ENCODE measurements at regions not wholly inside any gene's neighbourhood (a gene's known extent, or its start where the extent isn't known, plus 50 kb on each side); places are given as distances from the start of the nearest gene placed in this dataset.
"Not testable (repeated sequence)": the region's sequence is repeated elsewhere in the genome, so short reads cannot be mapped to it uniquely, and the experiment has no call there.

GRCh38 chr11:24253237-24253760 is 243.6 kb upstream of the LUZP2 start:
- no peak for TF ChIP-seq CTCF (IDR thresholded peaks at IDR 0.05; ENCODE audit: insufficient read depth, low read depth, low read length, missing control alignments)
- no peak overlapping the region for H3K4me3 ChIP-seq (ENCODE audit: low read depth, low read length)
- DNase-seq (ENCODE audit: low read depth), result no peak

- no peak for TF ChIP-seq CTCF (IDR thresholded peaks at IDR 0.05; ENCODE audit: insufficient read depth, low read depth, low read length, missing control alignments)
- H3K4me3 ChIP-seq (ENCODE audit: low read depth, low read length), result no peak overlapping the region
- DNase-seq (ENCODE audit: low read depth), result no peak
These were observed 232.0 kb upstream of the LUZP2 start for GRCh38 chr11:24264868-24265267.

GRCh38 chr11:24267014-24267413 is 229.8 kb upstream of the LUZP2 start:
- no peak overlapping the region for H3K4me3 ChIP-seq (ENCODE audit: low read depth, low read length)
- TF ChIP-seq CTCF (IDR thresholded peaks at IDR 0.05; ENCODE audit: insufficient read depth, low read depth, low read length, missing control alignments), result no peak
- no peak for DNase-seq (ENCODE audit: low read depth)

- DNase-seq (ENCODE audit: low read depth), result no peak
- no peak for TF ChIP-seq CTCF (IDR thresholded peaks at IDR 0.05; ENCODE audit: insufficient read depth, low read depth, low read length, missing control alignments)
- no peak overlapping the region for H3K4me3 ChIP-seq (ENCODE audit: low read depth, low read length)
These were observed 225.1 kb upstream of the LUZP2 start for GRCh38 chr11:24271798-24272197.

- H3K4me3 ChIP-seq (ENCODE audit: low read depth, low read length), result not testable (repeated sequence)
These were observed 222.6 kb upstream of the LUZP2 start for GRCh38 chr11:24274214-24274781.

GRCh38 chr11:24286238-24286637 is 210.6 kb upstream of the LUZP2 start:
- no peak for TF ChIP-seq CTCF (IDR thresholded peaks at IDR 0.05; ENCODE audit: insufficient read depth, low read depth, low read length, missing control alignments)
- no peak overlapping the region for H3K4me3 ChIP-seq (ENCODE audit: low read depth, low read length)
- no peak for DNase-seq (ENCODE audit: low read depth)

More at GRCh38 chr11:24274214-24274781, 222.6 kb upstream of the LUZP2 start:
- not testable (repeated sequence) for DNase-seq (ENCODE audit: low read depth)

- no peak for DNase-seq (ENCODE audit: low read depth)
- TF ChIP-seq CTCF (IDR thresholded peaks at IDR 0.05; ENCODE audit: insufficient read depth, low read depth, low read length, missing control alignments), result no peak
- H3K4me3 ChIP-seq (ENCODE audit: low read depth, low read length), result no peak overlapping the region
These were observed 207.6 kb upstream of the LUZP2 start for GRCh38 chr11:24289301-24289700.

All from GM12865 (cell line).